ENCODE measurements at regions not wholly inside any gene's neighbourhood (a gene's known extent, or its start where the extent isn't known, plus 50 kb on each side); places are given as distances from the start of the nearest gene placed in this dataset.

- no peaks in the 10 kb centered on the region for H3K4me1 Mint-ChIP-seq (ENCODE audit: low read depth)
- DNase-seq, result no peak
- no peak overlapping the region for H3K4me3 Mint-ChIP-seq
- H3K36me3 Mint-ChIP-seq (ENCODE audit: insufficient read depth), result no peaks in the 10 kb centered on the region
- peaks cover 8% of the 10 kb centered on the region for H3K9me3 Mint-ChIP-seq
- peaks cover 6% of the 10 kb centered on the region for H3K27me3 Mint-ChIP-seq (ENCODE audit: low read depth)
- no peak for ATAC-seq
Measured at GRCh38 chr22:48316257-48317250, 1511.1 kb downstream of the BRD1 start.

DNA sequence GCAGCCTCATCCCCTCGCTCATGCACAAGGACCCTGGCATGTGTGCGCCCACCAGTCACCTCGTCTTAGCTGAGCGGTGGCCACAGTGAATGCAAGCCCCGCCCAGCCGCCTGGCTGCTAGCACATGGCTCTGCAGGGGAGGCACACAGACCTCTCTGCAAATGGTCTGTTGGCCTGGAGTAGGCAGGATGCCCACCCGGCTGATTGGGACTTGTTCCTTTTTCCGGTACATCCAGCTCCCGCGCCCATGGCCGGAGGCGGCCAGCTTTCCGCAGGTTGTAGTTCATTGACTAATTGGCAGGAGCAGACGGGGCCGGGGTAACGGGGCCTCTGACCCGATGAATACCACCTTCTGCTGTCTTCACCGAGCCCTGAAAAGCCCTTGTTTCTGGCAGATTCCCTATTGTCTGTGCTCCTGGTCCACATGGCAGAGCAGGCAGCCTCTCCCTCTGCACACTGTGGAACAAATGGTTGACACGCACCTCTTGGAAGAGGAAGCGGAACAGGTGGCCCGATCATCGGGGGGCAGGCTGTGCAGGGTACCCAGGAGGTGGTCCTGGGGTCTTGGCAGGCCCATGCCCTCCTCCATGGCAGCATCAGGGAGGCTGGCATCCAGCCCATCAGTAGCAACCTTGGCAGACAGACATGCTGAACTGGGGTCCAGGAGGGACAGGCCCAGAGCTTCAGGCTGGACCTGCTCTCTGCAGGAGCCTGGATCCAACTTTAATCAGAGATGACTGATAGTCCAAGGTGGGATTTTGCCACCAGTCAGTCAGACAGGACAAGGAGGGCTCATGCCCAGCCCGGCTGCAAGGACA lies 1512.0 kb downstream of the BRD1 start:
- DNase-seq (no peak), ATAC-seq (no peak)
- H3K36me3 Mint-ChIP-seq (ENCODE audit: insufficient read depth), result no peaks in the 10 kb centered on the region
- peaks cover 4% of the 10 kb centered on the region for H3K27me3 Mint-ChIP-seq (ENCODE audit: low read depth)
- H3K9me3 Mint-ChIP-seq, result peaks cover 8% of the 10 kb centered on the region
- H3K4me1 Mint-ChIP-seq (ENCODE audit: low read depth), result no peaks in the 10 kb centered on the region
- no peak overlapping the region for H3K4me3 Mint-ChIP-seq

DNA sequence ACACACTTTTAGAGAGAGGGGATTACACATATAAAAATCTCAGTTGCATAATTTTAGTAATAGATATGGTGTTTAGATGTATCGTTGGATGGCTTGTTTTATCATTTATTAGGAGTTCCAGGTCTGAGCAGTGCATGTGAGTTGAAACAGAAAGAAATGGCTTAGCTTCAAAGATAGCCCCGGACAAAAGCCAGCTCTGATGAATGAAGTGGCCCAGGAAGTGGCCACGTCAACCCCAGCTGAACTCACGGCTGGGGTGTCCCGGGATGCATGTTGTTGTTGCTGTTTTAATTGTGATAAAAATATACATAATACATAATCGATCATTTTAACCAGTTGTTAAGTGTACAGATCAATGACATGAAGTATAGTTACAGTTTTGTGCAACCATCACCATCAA lies 1513.6 kb downstream of the BRD1 start:
- DNase-seq (no peak), ATAC-seq (no peak)
- no peaks in the 10 kb centered on the region for H3K36me3 Mint-ChIP-seq (ENCODE audit: insufficient read depth)
- no peak overlapping the region for H3K4me3 Mint-ChIP-seq
- H3K9me3 Mint-ChIP-seq, result peaks cover 8% of the 10 kb centered on the region
- peaks cover 2% of the 10 kb centered on the region for H3K27me3 Mint-ChIP-seq (ENCODE audit: low read depth)
- no peaks in the 10 kb centered on the region for H3K4me1 Mint-ChIP-seq (ENCODE audit: low read depth)

- Mint-ChIP-seq H3K27me3 (ENCODE audit: low read depth) (no peaks in the 10 kb centered on the region), H3K4me1 (ENCODE audit: low read depth) (no peaks in the 10 kb centered on the region), H3K36me3 (ENCODE audit: insufficient read depth) (no peaks in the 10 kb centered on the region), H3K9me3 (peaks cover 8% of the 10 kb centered on the region), H3K4me3 (no peak overlapping the region)
- DNase-seq (no peak), ATAC-seq (no peak)
Measured at GRCh38 chr22:48313175-48313830, 1514.4 kb downstream of the BRD1 start.

- Mint-ChIP-seq H3K4me3 (no peak overlapping the region), H3K9me3 (peaks cover 8% of the 10 kb centered on the region), H3K36me3 (ENCODE audit: insufficient read depth) (no peaks in the 10 kb centered on the region), H3K27me3 (ENCODE audit: low read depth) (no peaks in the 10 kb centered on the region), H3K4me1 (ENCODE audit: low read depth) (no peaks in the 10 kb centered on the region)
- ATAC-seq, result no peak
- DNase-seq, result no peak
Measured at GRCh38 chr22:48310740-48311139, 1516.9 kb downstream of the BRD1 start.

- H3K36me3 Mint-ChIP-seq (ENCODE audit: insufficient read depth), result no peaks in the 10 kb centered on the region
- H3K9me3 Mint-ChIP-seq, result peaks cover 8% of the 10 kb centered on the region
- no peak overlapping the region for H3K4me3 Mint-ChIP-seq
- ATAC-seq (no peak), DNase-seq (no peak)
- H3K4me1 Mint-ChIP-seq (ENCODE audit: low read depth), result no peaks in the 10 kb centered on the region
- peaks cover under 1% of the 10 kb centered on the region for H3K27me3 Mint-ChIP-seq (ENCODE audit: low read depth)
Measured at GRCh38 chr22:48310289-48310688, 1517.4 kb downstream of the BRD1 start.

- ATAC-seq (no peak), DNase-seq (no peak)
- H3K9me3 Mint-ChIP-seq, result peaks cover 8% of the 10 kb centered on the region
- peaks cover 3% of the 10 kb centered on the region for H3K27me3 Mint-ChIP-seq (ENCODE audit: low read depth)
- H3K36me3 Mint-ChIP-seq (ENCODE audit: insufficient read depth), result no peaks in the 10 kb centered on the region
- H3K4me3 Mint-ChIP-seq, result no peak overlapping the region
- H3K4me1 Mint-ChIP-seq (ENCODE audit: low read depth), result no peaks in the 10 kb centered on the region
Measured at GRCh38 chr22:48309836-48310235, 1517.8 kb downstream of the BRD1 start.

GRCh38 chr22:48309115-48309705 lies 1518.5 kb downstream of the BRD1 start:
- ATAC-seq (no peak), DNase-seq (no peak)
- Mint-ChIP-seq H3K9me3 (peaks cover 8% of the 10 kb centered on the region), H3K4me1 (ENCODE audit: low read depth) (no peaks in the 10 kb centered on the region), H3K27me3 (ENCODE audit: low read depth) (peaks cover 3% of the 10 kb centered on the region), H3K36me3 (ENCODE audit: insufficient read depth) (no peaks in the 10 kb centered on the region), H3K4me3 (no peak overlapping the region)

DNA sequence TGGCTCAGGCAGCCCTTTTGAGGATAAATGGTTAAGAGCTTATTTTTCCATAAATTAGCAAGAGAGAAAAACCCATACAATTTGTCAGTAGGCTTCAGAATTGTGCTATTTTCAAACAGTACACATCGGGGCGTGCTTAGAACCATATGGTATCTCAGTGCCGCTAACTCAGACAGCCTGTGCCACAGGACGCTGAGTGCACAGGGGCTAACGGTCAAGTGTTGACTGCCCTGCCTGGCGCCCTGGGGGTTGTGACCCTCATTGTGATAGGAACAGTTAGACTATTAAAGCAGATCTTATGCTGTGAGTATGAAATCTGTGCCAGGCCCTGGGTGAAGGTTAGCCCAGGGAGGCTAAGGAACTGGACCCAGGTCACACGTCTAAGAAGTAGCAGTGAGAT lies 1519.7 kb downstream of the BRD1 start:
- no peak for ATAC-seq
- Mint-ChIP-seq H3K36me3 (ENCODE audit: insufficient read depth) (no peaks in the 10 kb centered on the region), H3K9me3 (peaks cover 8% of the 10 kb centered on the region), H3K4me1 (ENCODE audit: low read depth) (no peaks in the 10 kb centered on the region), H3K4me3 (no peak overlapping the region), H3K27me3 (ENCODE audit: low read depth) (peaks cover 3% of the 10 kb centered on the region)
- DNase-seq, result no peak

- peaks cover 4% of the 10 kb centered on the region for H3K9me3 Mint-ChIP-seq
- H3K27me3 Mint-ChIP-seq (ENCODE audit: low read depth), result peaks cover 3% of the 10 kb centered on the region
- H3K4me1 Mint-ChIP-seq (ENCODE audit: low read depth), result no peaks in the 10 kb centered on the region
- no peak for ATAC-seq
- no peak overlapping the region for H3K4me3 Mint-ChIP-seq
- no peak for DNase-seq
- H3K36me3 Mint-ChIP-seq (ENCODE audit: insufficient read depth), result no peaks in the 10 kb centered on the region
Measured at GRCh38 chr22:48306785-48307510, 1520.7 kb downstream of the BRD1 start.

- no peak for DNase-seq
- Mint-ChIP-seq H3K4me3 (no peak overlapping the region), H3K9me3 (no peaks in the 10 kb centered on the region), H3K4me1 (ENCODE audit: low read depth) (no peaks in the 10 kb centered on the region), H3K36me3 (ENCODE audit: insufficient read depth) (no peaks in the 10 kb centered on the region), H3K27me3 (ENCODE audit: low read depth) (peaks cover 3% of the 10 kb centered on the region)
- ATAC-seq, result no peak
Measured at GRCh38 chr22:48306284-48306683, 1521.4 kb downstream of the BRD1 start.

- Mint-ChIP-seq H3K4me1 (ENCODE audit: low read depth) (no peaks in the 10 kb centered on the region), H3K9me3 (no peaks in the 10 kb centered on the region), H3K36me3 (ENCODE audit: insufficient read depth) (no peaks in the 10 kb centered on the region), H3K27me3 (ENCODE audit: low read depth) (peaks cover 3% of the 10 kb centered on the region), H3K4me3 (no peak overlapping the region)
- no peak for DNase-seq
- ATAC-seq, result no peak
Measured at GRCh38 chr22:48305726-48306235, 1521.9 kb downstream of the BRD1 start.

DNA sequence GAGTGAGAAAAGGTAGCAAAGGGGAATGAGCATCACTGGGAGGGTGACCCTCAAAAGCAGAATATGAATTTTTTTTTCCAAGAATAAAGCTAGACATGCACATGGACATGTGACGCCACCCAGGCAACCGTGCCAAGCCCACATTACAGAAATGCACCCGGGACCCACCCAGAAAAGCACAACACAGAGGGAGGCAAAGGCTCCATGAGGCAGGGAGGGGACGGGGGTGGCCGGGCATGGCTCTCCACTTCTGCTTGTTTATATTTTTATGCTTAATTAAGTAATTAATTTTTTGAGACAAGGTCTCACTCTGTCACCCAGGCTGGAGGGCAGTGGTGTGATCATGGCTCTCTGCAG lies 1524.3 kb downstream of the BRD1 start:
- DNase-seq (no peak), ATAC-seq (no peak)
- Mint-ChIP-seq H3K27me3 (ENCODE audit: low read depth) (peaks cover 5% of the 10 kb centered on the region), H3K36me3 (ENCODE audit: insufficient read depth) (no peaks in the 10 kb centered on the region), H3K4me3 (no peak overlapping the region), H3K9me3 (no peaks in the 10 kb centered on the region), H3K4me1 (ENCODE audit: low read depth) (no peaks in the 10 kb centered on the region)
